CD14-positive monocyte (primary cell): ENCODE measurements at regions not wholly inside any gene's neighbourhood (a gene's known extent, or its start where the extent isn't known, plus 50 kb on each side); places are given as distances from the start of the nearest gene placed in this dataset.

Source experiments
- DNase-seq, 3 donors: peaks; one replicate each; pipeline ENCODE4 v3.0.0-alpha.2; 2011 to 2022
- H2AFZ ChIP-seq: 2 replicates; pipeline ENCODE4 v1.6.0; 2012; ENCODE audit warnings: mild to moderate bottlenecking, low read depth, low read length, inconsistent platforms; ENCODE audit not compliant: insufficient read depth, poor library complexity, severe bottlenecking
- H3K27ac ChIP-seq, 2 donors: 1 replicate in 1 of 2; 2 replicates in 1 of 2; pipeline ENCODE4 v1.5.1; 2012 to 2013; ENCODE audit warnings: low read length in 2 of 2, control low read depth in 1 of 2, inconsistent platforms in 1 of 2, low read depth in 1 of 2, mild to moderate bottlenecking in 1 of 2
- H3K27me3 ChIP-seq, 2 donors: one replicate each; pipeline versions ENCODE4 v1.6.0 to v1.6.1; 2011 to 2013; ENCODE audit warnings: low read length in 2 of 2; ENCODE audit not compliant: control insufficient read depth in 2 of 2, insufficient read depth in 2 of 2
- H3K36me3 ChIP-seq, 2 donors: replicated peaks in 1 of 2; 1 replicate in 1 of 2; 2 replicates in 1 of 2; pipeline versions ENCODE4 v1.5.1 to v1.6.1; 2012 to 2013; ENCODE audit warnings: low read length in 2 of 2, control low read depth in 1 of 2, inconsistent platforms in 1 of 2, mild to moderate bottlenecking in 1 of 2; ENCODE audit not compliant: insufficient read depth in 2 of 2, control insufficient read depth in 1 of 2
- H3K4me1 ChIP-seq, 2 donors: 1 replicate in 1 of 2; 2 replicates in 1 of 2; pipeline versions ENCODE4 v1.5.1 to v1.6.1; 2012 to 2013; ENCODE audit warnings: low read length in 2 of 2, control low read depth in 1 of 2, inconsistent platforms in 1 of 2, mild to moderate bottlenecking in 1 of 2, moderate library complexity in 1 of 2; ENCODE audit not compliant: insufficient read depth in 2 of 2, control insufficient read depth in 1 of 2
- H3K4me2 ChIP-seq: replicated peaks from 2 replicates; pipeline ENCODE3; 2012; ENCODE audit warnings: low read length, moderate library complexity, mild to moderate bottlenecking; ENCODE audit not compliant: poor library complexity, severe bottlenecking; ENCODE audit errors: extremely low read depth
- H3K4me3 ChIP-seq, 3 experiments: fragments of 200-600 bp in 1 of 3; sonication (generic) in 1 of 3; replicated peaks in 1 of 3; 1 replicate in 2 of 3; 2 replicates in 1 of 3; pipeline ENCODE4 v1.5.1; 2011 to 2013; ENCODE audit warnings: low read length in 3 of 3, mild to moderate bottlenecking in 3 of 3, control low read depth in 2 of 3, low read depth in 2 of 3, inconsistent platforms in 1 of 3, moderate library complexity in 1 of 3
- H3K79me2 ChIP-seq: 2 replicates; pipeline ENCODE4 v1.6.0; 2012; ENCODE audit warnings: mild to moderate bottlenecking, control low read depth, inconsistent platforms, low read length, moderate library complexity; ENCODE audit not compliant: insufficient read depth
- H3K9ac ChIP-seq: 2 replicates; pipeline ENCODE4 v1.6.0; 2017; ENCODE audit warnings: low read length, mild to moderate bottlenecking; ENCODE audit not compliant: insufficient read depth, poor library complexity, severe bottlenecking
- H3K9me3 ChIP-seq, 2 donors: replicated peaks in 1 of 2; 1 replicate in 1 of 2; 2 replicates in 1 of 2; pipeline versions ENCODE4 v1.5.1 to v1.6.1; 2012 to 2013; ENCODE audit warnings: low read length in 2 of 2, control low read depth in 1 of 2; ENCODE audit not compliant: control insufficient read depth in 1 of 2, insufficient read depth in 1 of 2
- H4K20me1 ChIP-seq: 2 replicates; pipeline ENCODE4 v1.6.0; 2012; ENCODE audit warnings: mild to moderate bottlenecking, low read length, control low read depth, moderate library complexity; ENCODE audit not compliant: insufficient read depth
- H3K27ac Mint-ChIP-seq, 7 donors: one replicate each; pipeline ENCODE4 v1.8.0; 2020; ENCODE audit warnings: mild to moderate bottlenecking in 7 of 7, mixed read lengths in 7 of 7, moderate library complexity in 6 of 7, inconsistent platforms in 2 of 7
- H3K27me3 Mint-ChIP-seq, 3 donors: one replicate each; pipeline ENCODE4 v1.8.0; 2021 to 2022; ENCODE audit warnings: low read depth in 3 of 3, mild to moderate bottlenecking in 3 of 3, mixed read lengths in 3 of 3, moderate library complexity in 3 of 3, inconsistent platforms in 1 of 3
- H3K36me3 Mint-ChIP-seq, 2 donors: one replicate each; pipeline ENCODE4 v1.8.0; 2020; ENCODE audit warnings: mixed read lengths in 2 of 2, inconsistent platforms in 1 of 2, mild to moderate bottlenecking in 1 of 2
- H3K4me1 Mint-ChIP-seq: one replicate; pipeline ENCODE4 v1.8.0; 2020; ENCODE audit warnings: mild to moderate bottlenecking, mixed read lengths
- H3K4me3 Mint-ChIP-seq, 2 donors: one replicate each; pipeline ENCODE4 v1.8.0; 2020; ENCODE audit warnings: mild to moderate bottlenecking in 2 of 2, mixed read lengths in 2 of 2, moderate library complexity in 1 of 2
- H3K9me3 Mint-ChIP-seq, 7 donors: one replicate each; pipeline ENCODE4 v1.8.0; 2020 to 2022; ENCODE audit warnings: mixed read lengths in 7 of 7, mild to moderate bottlenecking in 6 of 7, moderate library complexity in 6 of 7, inconsistent platforms in 2 of 7
- CTCF ChIP-seq: fragments of 200-600 bp; IDR thresholded peaks from one replicate; pipeline ENCODE4 v1.8.0; 2022; ENCODE audit warnings: antibody characterized with exemption, mild to moderate bottlenecking
- WGBS: methylation state at CpG from one replicate; pipeline ENCODE4 v1.1.5; 2013; ENCODE audit warnings: missing lambda C conversion rate; ENCODE audit not compliant: insufficient coverage; 5-methylcytosine and 5-hydroxymethylcytosine counted together
- intact Hi-C, 2 donors: fragments of 100-400 bp; cut with micrococcal nuclease; formaldehyde crosslinking; loops; one replicate each; pipeline versions ENCODE4 v1.15.0 to v1.15.1; 2023

- H3K9me3 ChIP-seq: peaks cover 0 to 5% of the 10 kb centered on the region in 2 donors
- no peak for TF ChIP-seq CTCF
- no peaks in the 10 kb centered on the region for H3K79me2 ChIP-seq
- no peaks in the 10 kb centered on the region for H3K36me3 ChIP-seq
- H3K4me1 Mint-ChIP-seq: no peaks in the 10 kb centered on the region
- no peak overlapping the region for H3K4me3 Mint-ChIP-seq
- no peak overlapping the region for H3K4me3 ChIP-seq
- peaks cover 0 to 6% (median 0%) of the 10 kb centered on the region in 7 donors for H3K9me3 Mint-ChIP-seq
- no peaks in the 10 kb centered on the region for H3K36me3 Mint-ChIP-seq
- H3K9ac ChIP-seq: no peak overlapping the region
- H3K27me3 ChIP-seq: no peaks in the 10 kb centered on the region
- H4K20me1 ChIP-seq: no peaks in the 10 kb centered on the region
- H2AFZ ChIP-seq: no peak overlapping the region
- peaks cover 1 to 2% (median 2%) of the 10 kb centered on the region in 3 donors for H3K27me3 Mint-ChIP-seq
- no peak for DNase-seq
- H3K27ac ChIP-seq: no peak overlapping the region
- no peaks in the 10 kb centered on the region for H3K4me1 ChIP-seq
- H3K27ac Mint-ChIP-seq: no peak overlapping the region
- intact Hi-C loops: no loop called here
- H3K4me2 ChIP-seq: no peak overlapping the region
- WGBS: 100% methylated on average over 5 of the region's 5 CpGs
Observed at GRCh38 chr10:78382047-78382446, 348.4 kb downstream of the RPS24 start.

DNA sequence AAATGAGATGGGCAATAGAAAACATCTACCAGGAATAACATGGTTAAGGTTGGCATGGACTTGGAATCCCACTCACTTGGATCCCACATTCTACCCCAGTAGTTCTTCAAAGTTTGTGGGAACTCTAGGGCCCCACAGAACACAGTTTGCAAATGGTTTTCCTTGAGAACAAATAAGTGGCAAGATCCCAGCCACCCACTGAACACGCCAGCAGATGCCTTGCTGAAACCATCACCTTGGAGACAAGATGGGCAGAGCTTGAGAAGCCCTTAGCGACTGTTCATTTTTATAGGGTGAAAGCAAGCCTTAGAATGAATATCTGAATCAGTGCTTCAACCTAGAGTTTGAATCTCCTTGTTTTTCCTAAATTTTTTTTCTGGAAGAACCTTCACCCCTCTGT is 349.1 kb downstream of the RPS24 start:
- 100% methylated on average over 1 of the region's 2 CpGs for WGBS

More for the DNA sequence above, 349.1 kb downstream of the RPS24 start:
- H3K4me3 ChIP-seq: no peak overlapping the region
- intact Hi-C loops: no loop called here
- Mint-ChIP-seq H3K27ac (no peak overlapping the region), H3K4me3 (no peak overlapping the region), H3K36me3 (no peaks in the 10 kb centered on the region), H3K27me3 (peaks cover 1 to 2% (median 2%) of the 10 kb centered on the region in 3 donors), H3K4me1 (no peaks in the 10 kb centered on the region), H3K9me3 (peaks cover 0 to 6% (median 0%) of the 10 kb centered on the region in 7 donors)
- no peaks in the 10 kb centered on the region for H3K27me3 ChIP-seq
- no peaks in the 10 kb centered on the region for H3K79me2 ChIP-seq
- H3K36me3 ChIP-seq: no peaks in the 10 kb centered on the region
- no peak overlapping the region for H3K4me2 ChIP-seq
- H3K27ac ChIP-seq: no peak overlapping the region
- no peaks in the 10 kb centered on the region for H4K20me1 ChIP-seq
- peaks cover 0 to 5% of the 10 kb centered on the region in 2 donors for H3K9me3 ChIP-seq
- no peak overlapping the region for H3K9ac ChIP-seq
- DNase-seq: no peak
- no peak overlapping the region for H2AFZ ChIP-seq
- no peaks in the 10 kb centered on the region for H3K4me1 ChIP-seq
- no peak for TF ChIP-seq CTCF
